ENCODE measurements at regions not wholly inside any gene's neighbourhood (a gene's known extent, or its start where the extent isn't known, plus 50 kb on each side); places are given as distances from the start of the nearest gene placed in this dataset.

DNA sequence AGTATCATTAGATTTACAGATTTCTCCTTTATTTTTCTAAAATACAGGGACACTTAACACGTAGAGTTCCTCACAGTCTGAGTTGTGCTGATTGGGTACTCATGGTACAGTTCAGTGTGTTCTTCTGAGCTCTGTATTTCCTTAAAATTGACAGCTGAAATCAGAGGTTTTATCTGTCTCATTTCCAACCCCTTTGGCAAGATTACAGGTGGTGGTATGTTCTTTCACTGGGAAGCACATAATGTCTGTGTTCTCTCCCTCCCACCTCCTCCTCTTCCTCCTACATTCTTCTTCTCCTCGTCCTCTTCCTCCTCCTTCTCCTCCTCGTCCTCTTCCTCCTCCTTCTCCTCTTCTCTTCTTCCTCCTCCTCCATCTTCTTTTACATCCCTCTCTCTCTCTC, 99.5 kb upstream of the EEPD1 start:
- TF ChIP-seq CTCF (IDR thresholded peaks at IDR 0.05), result no peak
- no peak for TF ChIP-seq EZH2 (IDR thresholded peaks at IDR 0.05)

All from neural progenitor cell (in vitro differentiated cells).